PFSK-1 (cell line): ENCODE measurements at regions not wholly inside any gene's neighbourhood (a gene's known extent, or its start where the extent isn't known, plus 50 kb on each side); places are given as distances from the start of the nearest gene placed in this dataset.

Experiments used
- POLR2AphosphoS5 ChIP-seq: IDR thresholded peaks from 2 replicates; pipeline ENCODE4 v1.6.1; 2012; ENCODE audit warnings: low read depth, mild to moderate bottlenecking, control low read depth, low read length, moderate library complexity
- SIN3A ChIP-seq: IDR thresholded peaks from 2 replicates; pipeline ENCODE4 v1.6.1; 2012; ENCODE audit warnings: mild to moderate bottlenecking, low read length, moderate library complexity, borderline replicate concordance; ENCODE audit not compliant: insufficient read depth
- TAF1 ChIP-seq: IDR thresholded peaks from 2 replicates; pipeline ENCODE4 v1.6.1; 2012; ENCODE audit warnings: low read length, control low read depth, borderline replicate concordance; ENCODE audit not compliant: insufficient read depth

- TF ChIP-seq POLR2AphosphoS5 (no peak), TAF1 (no peak), SIN3A (no peak)
Observed at GRCh38 chr2:234145057-234145456, 94.6 kb downstream of the SPP2 start.
